ENCODE measurements at regions not wholly inside any gene's neighbourhood (a gene's known extent, or its start where the extent isn't known, plus 50 kb on each side); places are given as distances from the start of the nearest gene placed in this dataset.

DNA sequence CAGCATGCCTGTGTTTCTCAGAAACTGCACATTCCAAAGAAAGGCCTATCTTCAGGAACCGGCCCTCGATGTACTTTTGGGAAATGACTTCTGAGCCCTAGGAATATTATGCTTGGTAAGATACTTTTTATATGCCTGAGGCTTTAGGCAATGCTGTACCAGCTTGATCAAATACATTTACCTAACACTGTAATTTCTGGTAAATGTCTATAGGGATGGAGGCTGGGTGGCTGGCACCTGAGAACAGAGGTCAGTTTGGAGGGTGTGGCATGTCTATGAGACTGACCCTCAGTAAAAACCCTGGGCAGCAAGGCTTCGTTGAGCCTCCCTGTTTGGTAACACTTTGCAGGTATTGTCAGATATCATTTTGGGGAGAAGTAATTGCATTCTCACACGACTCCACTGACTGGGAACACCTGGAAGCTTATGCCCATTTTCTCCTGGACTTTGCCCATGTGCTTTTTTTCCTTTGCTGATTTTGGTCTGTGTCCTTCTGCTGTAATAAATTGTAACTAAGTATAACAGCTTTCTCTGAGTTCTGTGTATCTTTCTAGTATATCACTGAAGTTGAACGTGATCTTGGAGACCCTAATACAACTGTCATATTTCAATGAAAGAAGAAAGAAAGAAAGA, 1339.1 kb downstream of the OLFM4 start:
- H3K27ac ChIP-seq (ENCODE audit: low read depth, low read length), result no peak overlapping the region
- H3K4me3 Mint-ChIP-seq, result no peak overlapping the region
- no peaks in the 10 kb centered on the region for H3K36me3 ChIP-seq (ENCODE audit: insufficient read depth, low read length)
- no peaks in the 10 kb centered on the region for H3K27me3 Mint-ChIP-seq
- no peaks in the 10 kb centered on the region for H3K9me3 ChIP-seq (ENCODE audit: low read length)
- no peaks in the 10 kb centered on the region for H3K4me1 ChIP-seq (ENCODE audit: insufficient read depth, low read length)
- no peak for DNase-seq
- peaks cover 5 to 24% (median 7%) of the 10 kb centered on the region in 5 donors for H3K9me3 Mint-ChIP-seq
- H3K27me3 ChIP-seq (ENCODE audit: insufficient read depth, low read length, poor library complexity, severe bottlenecking), result no peaks in the 10 kb centered on the region
- H3K4me3 ChIP-seq (ENCODE audit: low read length), result no peak overlapping the region
- H3K4me1 Mint-ChIP-seq, result no peaks in the 10 kb centered on the region
- CTCF ChIA-PET, result no interaction called here
- H3K36me3 Mint-ChIP-seq, result no peaks in the 10 kb centered on the region
- POLR2A ChIA-PET, result no interaction called here
- H3K27ac Mint-ChIP-seq, result no peak overlapping the region

DNA sequence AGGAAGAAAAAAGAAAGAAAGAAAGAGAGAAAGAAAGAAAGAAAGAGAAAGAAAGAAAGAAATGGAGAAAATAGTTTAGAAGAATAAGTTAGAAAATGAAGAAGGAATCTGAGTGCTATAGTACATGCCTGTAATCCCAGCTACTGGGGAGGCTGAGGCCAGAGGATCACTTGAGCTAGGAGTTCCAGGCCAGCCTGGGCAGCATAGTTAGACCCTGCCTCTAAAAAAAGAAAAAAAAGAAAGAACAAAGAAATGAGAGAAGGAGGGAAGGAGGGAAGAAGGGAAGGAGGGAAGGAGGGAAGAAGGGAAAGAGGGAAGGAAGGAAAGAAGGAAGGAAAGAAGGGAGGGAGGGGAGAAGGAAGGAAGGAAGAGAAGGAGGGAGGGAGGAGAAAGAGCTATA, 1339.8 kb downstream of the OLFM4 start:
- no peak overlapping the region for H3K4me3 Mint-ChIP-seq
- Histone ChIP-seq H3K4me1 (ENCODE audit: insufficient read depth, low read length) (no peaks in the 10 kb centered on the region), H3K36me3 (ENCODE audit: insufficient read depth, low read length) (no peaks in the 10 kb centered on the region), H3K27ac (ENCODE audit: low read depth, low read length) (no peak overlapping the region), H3K4me3 (ENCODE audit: low read length) (no peak overlapping the region), H3K9me3 (ENCODE audit: low read length) (no peaks in the 10 kb centered on the region), H3K27me3 (ENCODE audit: insufficient read depth, low read length, poor library complexity, severe bottlenecking) (no peaks in the 10 kb centered on the region)
- no peaks in the 10 kb centered on the region for H3K27me3 Mint-ChIP-seq
- no peak for DNase-seq
- H3K27ac Mint-ChIP-seq, result no peak overlapping the region
- ChIA-PET CTCF (no interaction called here), POLR2A (no interaction called here)
- H3K4me1 Mint-ChIP-seq, result no peaks in the 10 kb centered on the region
- no peaks in the 10 kb centered on the region for H3K36me3 Mint-ChIP-seq
- H3K9me3 Mint-ChIP-seq, result peaks cover 5 to 24% (median 7%) of the 10 kb centered on the region in 5 donors

DNA sequence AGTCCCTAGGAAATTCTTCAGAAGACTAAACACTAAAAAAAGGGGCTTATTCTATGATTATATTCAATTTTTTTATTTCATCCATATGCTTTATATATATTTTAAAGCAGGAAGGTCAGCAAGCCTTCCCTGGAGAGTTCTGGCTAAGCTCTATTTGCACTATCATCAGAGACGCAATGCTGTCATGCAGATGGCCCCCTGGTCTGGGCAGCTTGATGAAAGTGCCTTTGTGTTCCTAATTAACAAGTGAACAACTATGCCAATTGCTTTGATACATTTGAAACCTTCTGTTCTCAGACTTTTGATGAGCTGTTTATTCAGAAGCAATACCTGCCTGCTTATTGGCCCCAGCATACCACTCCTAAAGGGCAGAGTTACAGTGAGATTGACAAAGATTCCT, 1344.6 kb downstream of the OLFM4 start:
- Mint-ChIP-seq H3K4me3 (no peak overlapping the region), H3K36me3 (no peaks in the 10 kb centered on the region), H3K4me1 (no peaks in the 10 kb centered on the region), H3K27me3 (no peaks in the 10 kb centered on the region), H3K9me3 (peaks cover 6 to 38% (median 19%) of the 10 kb centered on the region in 5 donors), H3K27ac (no peak overlapping the region)
- no peaks in the 10 kb centered on the region for H3K4me1 ChIP-seq (ENCODE audit: insufficient read depth, low read length)
- no peaks in the 10 kb centered on the region for H3K27me3 ChIP-seq (ENCODE audit: insufficient read depth, low read length, poor library complexity, severe bottlenecking)
- CTCF ChIA-PET, result no interaction called here
- POLR2A ChIA-PET, result no interaction called here
- H3K4me3 ChIP-seq (ENCODE audit: low read length), result no peak overlapping the region
- H3K27ac ChIP-seq (ENCODE audit: low read depth, low read length), result no peak overlapping the region
- no peak for DNase-seq
- no peaks in the 10 kb centered on the region for H3K36me3 ChIP-seq (ENCODE audit: insufficient read depth, low read length)
- H3K9me3 ChIP-seq (ENCODE audit: low read length), result no peaks in the 10 kb centered on the region

DNA sequence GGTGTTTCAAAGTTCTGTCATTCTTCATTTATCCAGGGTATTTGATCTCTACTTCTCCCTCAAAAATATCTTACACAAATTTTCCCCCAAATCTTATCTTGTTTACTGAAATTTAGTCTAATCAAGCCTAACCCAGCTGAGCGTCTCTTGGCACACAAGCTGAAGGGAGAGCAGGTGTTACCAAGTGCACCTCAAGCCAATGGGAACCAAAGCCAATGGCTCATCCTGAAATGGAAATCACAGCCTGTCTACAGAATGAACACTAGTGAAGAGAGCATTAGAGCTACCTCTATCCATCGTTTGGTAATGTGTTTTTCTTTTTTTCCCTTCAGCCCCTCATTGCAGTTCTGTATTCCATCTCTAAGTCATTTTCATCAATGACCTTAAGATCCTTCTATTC, 1350.8 kb downstream of the OLFM4 start:
- Histone ChIP-seq H3K4me1 (ENCODE audit: insufficient read depth, low read length) (no peaks in the 10 kb centered on the region), H3K4me3 (ENCODE audit: low read length) (no peak overlapping the region), H3K27ac (ENCODE audit: low read depth, low read length) (no peak overlapping the region), H3K36me3 (ENCODE audit: insufficient read depth, low read length) (no peaks in the 10 kb centered on the region), H3K27me3 (ENCODE audit: insufficient read depth, low read length, poor library complexity, severe bottlenecking) (no peaks in the 10 kb centered on the region), H3K9me3 (ENCODE audit: low read length) (no peaks in the 10 kb centered on the region)
- ChIA-PET CTCF (no interaction called here), POLR2A (no interaction called here)
- Mint-ChIP-seq H3K27me3 (no peaks in the 10 kb centered on the region), H3K36me3 (no peaks in the 10 kb centered on the region), H3K27ac (no peak overlapping the region), H3K4me1 (no peaks in the 10 kb centered on the region), H3K9me3 (peaks cover 8 to 34% (median 23%) of the 10 kb centered on the region in 5 donors), H3K4me3 (no peak overlapping the region)
- DNase-seq, result no peak

DNA sequence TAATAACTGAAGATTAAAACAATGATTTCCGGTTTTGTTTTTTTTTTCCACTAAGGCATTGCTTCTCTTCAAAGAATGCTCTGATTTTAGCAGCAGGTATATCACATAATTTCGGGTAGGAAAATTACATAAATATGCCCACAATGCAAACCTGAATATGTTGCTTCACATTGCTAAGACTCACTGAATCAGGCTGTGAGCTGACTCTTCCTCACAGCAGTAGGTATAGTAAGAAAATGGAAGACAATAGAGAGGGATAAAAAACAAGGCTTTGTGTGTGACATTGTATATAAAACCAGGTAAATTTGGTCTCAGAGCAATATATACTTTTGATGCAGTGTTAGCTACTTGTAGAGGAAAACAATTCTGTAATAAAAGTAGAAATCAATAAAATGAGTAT, 1355.0 kb downstream of the OLFM4 start:
- Histone ChIP-seq H3K27ac (ENCODE audit: low read depth, low read length) (no peak overlapping the region), H3K36me3 (ENCODE audit: insufficient read depth, low read length) (no peaks in the 10 kb centered on the region), H3K27me3 (ENCODE audit: insufficient read depth, low read length, poor library complexity, severe bottlenecking) (no peaks in the 10 kb centered on the region), H3K4me1 (ENCODE audit: insufficient read depth, low read length) (no peaks in the 10 kb centered on the region), H3K4me3 (ENCODE audit: low read length) (no peak overlapping the region), H3K9me3 (ENCODE audit: low read length) (no peaks in the 10 kb centered on the region)
- no peak overlapping the region for H3K27ac Mint-ChIP-seq
- no peak for DNase-seq
- ChIA-PET CTCF (no interaction called here), POLR2A (no interaction called here)
- H3K36me3 Mint-ChIP-seq, result no peaks in the 10 kb centered on the region
- peaks cover 10 to 33% (median 21%) of the 10 kb centered on the region in 5 donors for H3K9me3 Mint-ChIP-seq
- no peaks in the 10 kb centered on the region for H3K27me3 Mint-ChIP-seq
- H3K4me3 Mint-ChIP-seq, result no peak overlapping the region
- no peaks in the 10 kb centered on the region for H3K4me1 Mint-ChIP-seq

DNA sequence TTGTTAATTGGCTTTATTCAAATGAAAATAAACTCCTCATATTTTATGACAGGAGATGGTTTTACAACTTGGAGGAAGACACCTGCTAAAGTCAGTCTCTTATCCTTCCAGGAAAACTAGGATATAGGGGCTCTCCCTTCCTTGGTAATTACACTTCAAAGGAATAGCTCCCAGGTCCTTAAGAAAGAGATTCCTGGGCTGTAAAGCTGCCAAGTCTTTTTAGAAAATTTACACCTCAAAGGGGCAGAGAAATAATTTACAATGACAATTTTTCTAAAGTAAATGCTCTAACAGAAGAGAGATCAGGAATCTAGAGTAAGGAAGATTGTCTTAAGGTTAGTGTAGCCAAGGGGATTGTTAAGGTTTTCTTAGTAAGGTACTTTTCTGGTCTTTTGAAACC, 1359.0 kb downstream of the OLFM4 start:
- no peaks in the 10 kb centered on the region for H3K4me1 ChIP-seq (ENCODE audit: insufficient read depth, low read length)
- H3K4me3 Mint-ChIP-seq, result no peak overlapping the region
- H3K4me1 Mint-ChIP-seq, result no peaks in the 10 kb centered on the region
- POLR2A ChIA-PET, result no interaction called here
- no peaks in the 10 kb centered on the region for H3K27me3 ChIP-seq (ENCODE audit: insufficient read depth, low read length, poor library complexity, severe bottlenecking)
- no peaks in the 10 kb centered on the region for H3K36me3 ChIP-seq (ENCODE audit: insufficient read depth, low read length)
- no peaks in the 10 kb centered on the region for H3K36me3 Mint-ChIP-seq
- H3K27me3 Mint-ChIP-seq, result no peaks in the 10 kb centered on the region
- no peak overlapping the region for H3K4me3 ChIP-seq (ENCODE audit: low read length)
- no peaks in the 10 kb centered on the region for H3K9me3 ChIP-seq (ENCODE audit: low read length)
- peaks cover 7 to 27% (median 14%) of the 10 kb centered on the region in 5 donors for H3K9me3 Mint-ChIP-seq
- CTCF ChIA-PET, result no interaction called here
- H3K27ac Mint-ChIP-seq, result no peak overlapping the region
- no peak for DNase-seq
- H3K27ac ChIP-seq (ENCODE audit: low read depth, low read length), result no peak overlapping the region

DNA sequence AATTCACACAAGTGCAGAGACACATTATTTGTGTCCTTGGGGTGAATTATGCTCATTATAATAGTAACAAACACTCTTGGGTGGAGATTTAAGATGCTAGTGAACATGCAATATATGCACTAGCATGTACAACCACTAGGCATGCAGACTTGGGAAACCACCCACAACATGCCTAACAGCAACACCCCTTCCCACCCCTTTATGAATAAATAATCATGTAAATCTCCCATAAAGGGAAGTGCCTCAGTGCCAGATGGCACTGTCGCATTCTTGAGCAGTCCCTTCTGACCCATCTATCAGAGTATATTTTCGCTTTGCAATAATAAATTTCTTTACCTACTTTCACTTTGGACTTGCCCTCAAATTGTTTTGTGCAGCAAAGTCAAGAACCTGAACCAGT, 1362.2 kb downstream of the OLFM4 start:
- Mint-ChIP-seq H3K27me3 (no peaks in the 10 kb centered on the region), H3K4me3 (no peak overlapping the region), H3K4me1 (no peaks in the 10 kb centered on the region), H3K9me3 (peaks cover 7 to 37% (median 20%) of the 10 kb centered on the region in 5 donors), H3K36me3 (no peaks in the 10 kb centered on the region), H3K27ac (no peak overlapping the region)
- ChIA-PET CTCF (no interaction called here), POLR2A (no interaction called here)
- no peak overlapping the region for H3K4me3 ChIP-seq (ENCODE audit: low read length)
- no peak for DNase-seq
- H3K27me3 ChIP-seq (ENCODE audit: insufficient read depth, low read length, poor library complexity, severe bottlenecking), result no peaks in the 10 kb centered on the region
- no peaks in the 10 kb centered on the region for H3K4me1 ChIP-seq (ENCODE audit: insufficient read depth, low read length)
- H3K27ac ChIP-seq (ENCODE audit: low read depth, low read length), result no peak overlapping the region
- H3K9me3 ChIP-seq (ENCODE audit: low read length), result no peaks in the 10 kb centered on the region
- no peaks in the 10 kb centered on the region for H3K36me3 ChIP-seq (ENCODE audit: insufficient read depth, low read length)

DNA sequence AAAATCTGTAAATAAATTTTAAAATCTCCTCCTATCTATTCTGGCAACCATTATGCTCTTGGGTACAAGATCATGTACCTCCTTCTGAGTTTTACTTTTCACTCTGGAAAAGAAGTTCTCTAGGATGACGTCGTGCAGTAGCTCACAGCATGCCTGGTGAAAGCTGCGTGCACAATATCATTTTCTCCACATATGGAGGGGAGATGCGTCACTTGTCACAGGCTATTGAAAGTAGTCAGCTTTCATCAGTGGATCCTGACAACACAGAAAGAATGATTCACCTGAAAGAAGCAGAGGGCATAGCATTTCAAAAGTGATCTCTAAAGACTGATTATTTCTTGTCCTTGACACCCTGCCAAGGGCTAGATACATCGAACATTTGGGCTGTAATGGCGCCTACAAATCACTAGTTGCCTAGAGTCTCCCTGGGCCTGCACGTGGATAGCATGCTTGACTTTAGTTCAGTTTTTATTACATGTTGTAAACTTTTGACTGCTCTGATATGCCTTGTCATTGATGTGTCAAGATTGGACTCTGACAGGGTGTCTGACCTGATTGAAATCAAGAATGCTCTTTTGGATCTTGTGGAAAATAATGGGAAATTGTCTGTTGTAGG, 1365.6 kb downstream of the OLFM4 start:
- no peak for DNase-seq
- H3K4me3 Mint-ChIP-seq, result no peak overlapping the region
- H3K36me3 ChIP-seq (ENCODE audit: insufficient read depth, low read length), result no peaks in the 10 kb centered on the region
- CTCF ChIA-PET, result no interaction called here
- no peak overlapping the region for H3K27ac Mint-ChIP-seq
- POLR2A ChIA-PET, result no interaction called here
- H3K9me3 Mint-ChIP-seq, result peaks cover 11 to 32% (median 13%) of the 10 kb centered on the region in 5 donors
- H3K4me1 Mint-ChIP-seq, result no peaks in the 10 kb centered on the region
- H3K27ac ChIP-seq (ENCODE audit: low read depth, low read length), result no peak overlapping the region
- H3K27me3 ChIP-seq (ENCODE audit: insufficient read depth, low read length, poor library complexity, severe bottlenecking), result no peaks in the 10 kb centered on the region
- H3K9me3 ChIP-seq (ENCODE audit: low read length), result no peaks in the 10 kb centered on the region
- no peaks in the 10 kb centered on the region for H3K36me3 Mint-ChIP-seq
- no peaks in the 10 kb centered on the region for H3K27me3 Mint-ChIP-seq
- no peak overlapping the region for H3K4me3 ChIP-seq (ENCODE audit: low read length)
- H3K4me1 ChIP-seq (ENCODE audit: insufficient read depth, low read length), result no peaks in the 10 kb centered on the region

All from CD8-positive, alpha-beta memory T cell (primary cell).